ENCODE measurements at regions not wholly inside any gene's neighbourhood (a gene's known extent, or its start where the extent isn't known, plus 50 kb on each side); places are given as distances from the start of the nearest gene placed in this dataset.

GRCh38 chr2:203645831-203646230, 60.6 kb upstream of the CD28 start:
- H3K27me3 ChIP-seq (replicated peaks in 1 of 4; ENCODE audit: control insufficient read depth in 3 of 4, extremely low read depth in 1 of 4, insufficient read depth in 3 of 4, low read length in 3 of 4) = no peaks in the 10 kb centered on the region
- no peak overlapping the region for H3K4ac ChIP-seq (replicated peaks; ENCODE audit: insufficient read length, low read depth, low read length)
- no peaks in the 10 kb centered on the region for H4K20me1 ChIP-seq (replicated peaks in 1 of 2; ENCODE audit: control insufficient read depth in 1 of 2, insufficient read depth in 2 of 2, low read length in 2 of 2)
- no peaks in the 10 kb centered on the region for H3K79me1 ChIP-seq (ENCODE audit: low read depth, low read length)
- no peak overlapping the region for H4K5ac ChIP-seq (ENCODE audit: insufficient read length, low read depth, low read length)
- H4K8ac ChIP-seq (ENCODE audit: extremely low read depth, insufficient read depth, low read length) = no peak overlapping the region
- no peaks in the 10 kb centered on the region for H3K23me2 ChIP-seq (ENCODE audit: low read depth, low read length)
- no peak overlapping the region for H2AFZ ChIP-seq (ENCODE audit: low read length)
- no peak overlapping the region for H3K56ac ChIP-seq (replicated peaks; ENCODE audit: insufficient read length, low read depth, low read length)
- H3K9ac ChIP-seq (replicated peaks in 1 of 4; ENCODE audit: extremely low read depth in 1 of 4, low read depth in 3 of 4, low read length in 3 of 4) = no peak overlapping the region
- no peak overlapping the region for H2BK12ac ChIP-seq (ENCODE audit: low read depth, low read length)
- H2BK15ac ChIP-seq (ENCODE audit: low read length) = no peak overlapping the region
- no peak overlapping the region for H3K14ac ChIP-seq (ENCODE audit: insufficient read length)
- no peak for DNase-seq (ENCODE audit: low read depth in 1 of 2, low spot score in 2 of 2)
- no peak overlapping the region for H3K4me2 ChIP-seq (ENCODE audit: insufficient read depth in 1 of 2, low read depth in 2 of 2, low read length in 2 of 2)
- no peak overlapping the region for H2BK20ac ChIP-seq (ENCODE audit: low read length)
- no peak overlapping the region for H4K91ac ChIP-seq (replicated peaks; ENCODE audit: insufficient read length, low read length)
- no peak overlapping the region for H2BK120ac ChIP-seq (replicated peaks; ENCODE audit: low read depth, low read length)
- no peaks in the 10 kb centered on the region; a peak in 1 of 4 replicates for H3K9me3 ChIP-seq (ENCODE audit: insufficient read depth in 2 of 2, low read depth in 1 of 2, low read length in 1 of 2)
- no peak overlapping the region for H3K27ac ChIP-seq (ENCODE audit: low read depth, low read length)
- no peak overlapping the region for H3K23ac ChIP-seq (ENCODE audit: insufficient read length)
- H2AK5ac ChIP-seq (ENCODE audit: low read depth, low read length) = no peak overlapping the region
- 100% methylated on average over 1 of the region's 1 CpG; no CpG with 5 or more reads in 1 of the 2 experiments for WGBS, 2 experiments (ENCODE audit: extremely low coverage in 1 of 2, insufficient coverage in 1 of 2, insufficient read length in 1 of 2, insufficient replicate concordance in 2 of 2, low coverage in 1 of 2, low lambda C conversion rate in 2 of 2, missing lambda C conversion rate in 1 of 2)
- H3K18ac ChIP-seq (ENCODE audit: extremely low read depth, low read length) = no peak overlapping the region
- no peaks in the 10 kb centered on the region for H3K36me3 ChIP-seq (ENCODE audit: control insufficient read depth in 2 of 4, insufficient read depth in 4 of 4, low read length in 3 of 4)
- POLR2A ChIA-PET (ENCODE audit: partially characterized antibody) = no interaction called here
- H3K4me1 ChIP-seq (replicated peaks in 1 of 4; ENCODE audit: control insufficient read depth in 3 of 4, insufficient read depth in 4 of 4, low read length in 3 of 4) = no peaks in the 10 kb centered on the region
- H3K79me2 ChIP-seq (ENCODE audit: control insufficient read depth in 1 of 2, insufficient read depth in 2 of 2, low read length in 2 of 2) = no peaks in the 10 kb centered on the region
- CTCF ChIA-PET (ENCODE audit: partially characterized antibody) = no interaction called here
- FAIRE-seq = no peak
- H2BK5ac ChIP-seq (ENCODE audit: low read depth, low read length) = no peak overlapping the region
- no peak overlapping the region for H3K4me3 ChIP-seq (ENCODE audit: extremely low read depth in 1 of 4, insufficient read depth in 2 of 4, low read depth in 3 of 4, low read length in 4 of 4)
- TF ChIP-seq EGR1 (IDR thresholded peaks at IDR 0.05; ENCODE audit: borderline replicate concordance, low read depth, low read length) (no peak), SRF (IDR thresholded peaks at IDR 0.05; ENCODE audit: low read depth, low read length) (no peak), KDM5A (IDR thresholded peaks at IDR 0.05; ENCODE audit: low read length) (no peak), ZNF274 (IDR thresholded peaks at IDR 0.05; ENCODE audit: borderline replicate concordance, extremely low read depth, low read length) (no peak), CREB1 (IDR thresholded peaks at IDR 0.05) (no peak), KDM4A (IDR thresholded peaks at IDR 0.05; ENCODE audit: low read depth, low read length, severe bottlenecking) (no peak), JUN (IDR thresholded peaks at IDR 0.05; ENCODE audit: low read depth, low read length) (no peak), POLR2AphosphoS5 (IDR thresholded peaks at IDR 0.05; ENCODE audit: low read depth, low read length) (no peak), SP1 (IDR thresholded peaks at IDR 0.05; ENCODE audit: low read depth, low read length) (no peak), TBP (IDR thresholded peaks at IDR 0.05; ENCODE audit: low read depth, low read length) (no peak), CEBPB (IDR thresholded peaks at IDR 0.05; ENCODE audit: low read depth, low read length) (no peak), NANOG (IDR thresholded peaks at IDR 0.05; ENCODE audit: insufficient read depth, low read depth, low read length, poor library complexity, severe bottlenecking) (no peak), TCF12 (IDR thresholded peaks at IDR 0.05; ENCODE audit: low read depth, low read length) (no peak), ASH2L (IDR thresholded peaks at IDR 0.05; ENCODE audit: low read length) (no peak), POLR2A (IDR thresholded peaks at IDR 0.05; ENCODE audit: control extremely low read depth in 1 of 2, low read depth in 2 of 2, low read length in 2 of 2) (no peak)
- TF ChIP-seq, protein P1, sequence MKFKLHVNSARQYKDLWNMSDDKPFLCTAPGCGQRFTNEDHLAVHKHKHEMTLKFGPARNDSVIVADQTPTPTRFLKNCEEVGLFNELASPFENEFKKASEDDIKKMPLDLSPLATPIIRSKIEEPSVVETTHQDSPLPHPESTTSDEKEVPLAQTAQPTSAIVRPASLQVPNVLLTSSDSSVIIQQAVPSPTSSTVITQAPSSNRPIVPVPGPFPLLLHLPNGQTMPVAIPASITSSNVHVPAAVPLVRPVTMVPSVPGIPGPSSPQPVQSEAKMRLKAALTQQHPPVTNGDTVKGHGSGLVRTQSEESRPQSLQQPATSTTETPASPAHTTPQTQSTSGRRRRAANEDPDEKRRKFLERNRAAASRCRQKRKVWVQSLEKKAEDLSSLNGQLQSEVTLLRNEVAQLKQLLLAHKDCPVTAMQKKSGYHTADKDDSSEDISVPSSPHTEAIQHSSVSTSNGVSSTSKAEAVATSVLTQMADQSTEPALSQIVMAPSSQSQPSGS (IDR thresholded peaks at IDR 0.05; ENCODE audit: low read length) = no peak
